ENCODE measurements at regions not wholly inside any gene's neighbourhood (a gene's known extent, or its start where the extent isn't known, plus 50 kb on each side); places are given as distances from the start of the nearest gene placed in this dataset.
A peak's percentile ranks its signal among the peaks of the same experiment; 100 is the strongest.

DNA sequence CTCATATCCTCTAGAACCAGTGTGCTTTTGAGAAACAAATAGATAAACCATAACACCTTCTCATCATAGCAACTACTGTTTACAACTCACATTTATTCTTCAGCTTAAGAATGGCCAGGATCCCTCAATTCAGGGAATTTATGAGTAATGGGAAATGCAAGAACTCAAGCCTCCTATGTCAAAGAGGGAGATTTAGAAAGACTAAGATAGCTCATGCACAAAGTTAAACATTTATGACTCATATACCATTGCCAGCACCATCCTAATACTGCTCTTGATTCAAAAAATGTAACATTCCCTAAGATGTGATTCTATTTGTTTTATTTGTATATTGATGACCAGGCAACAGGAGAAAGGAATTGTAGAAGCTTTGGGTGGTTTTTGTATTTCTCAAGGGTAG, 172.8 kb downstream of the CYP26B1 start:
- Histone ChIP-seq H3K14ac (ENCODE audit: low read length in 2 of 2) (no peak overlapping the region), H3K4me2 (ENCODE audit: low read length, poor library complexity, severe bottlenecking) (no peak overlapping the region), H3K9ac (ENCODE audit: low read length) (peak overlapping the region; percentile 56), H3K27me3 (ENCODE audit: control insufficient read depth in 1 of 2, insufficient read depth in 1 of 2, low read length in 2 of 2) (peaks cover 0 to 14% of the 10 kb centered on the region in 2 experiments), H3K23ac (ENCODE audit: low read length in 2 of 2) (no peak overlapping the region), H2BK5ac (ENCODE audit: low read depth, low read length, poor library complexity, severe bottlenecking) (no peak overlapping the region), H3K27ac (ENCODE audit: low read length, poor library complexity, severe bottlenecking) (no peak overlapping the region), H3K36me3 (ENCODE audit: control insufficient read depth in 1 of 2, insufficient read depth in 2 of 2, low read depth in 1 of 2, low read length in 2 of 2) (no peaks in the 10 kb centered on the region), H2BK120ac (ENCODE audit: low read depth, low read length) (no peak overlapping the region), H3K4me1 (ENCODE audit: control insufficient read depth, insufficient read depth, low read depth, low read length) (no peaks in the 10 kb centered on the region), H4K8ac (ENCODE audit: low read length) (no peak overlapping the region), H2AFZ (ENCODE audit: low read depth, low read length) (no peak overlapping the region), H2BK15ac (ENCODE audit: low read depth, poor library complexity, severe bottlenecking) (no peak overlapping the region), H3K18ac (ENCODE audit: low read depth in 1 of 2, low read length in 2 of 2) (no peak overlapping the region), H3K4ac (ENCODE audit: low read depth in 1 of 2, low read length in 2 of 2) (no peak overlapping the region), H2BK12ac (ENCODE audit: low read length in 2 of 2) (no peak overlapping the region), H2AK5ac (ENCODE audit: low read length, severe bottlenecking) (no peak overlapping the region), H4K91ac (ENCODE audit: low read length) (no peak overlapping the region), H3K4me3 (ENCODE audit: insufficient read depth in 1 of 2, low read depth in 1 of 2, low read length in 2 of 2) (no peak overlapping the region), H3K9me3 (ENCODE audit: control insufficient read depth, low read length) (peaks cover 12% of the 10 kb centered on the region), H3K79me1 (replicated peaks; ENCODE audit: low read length, poor library complexity, severe bottlenecking) (no peaks in the 10 kb centered on the region)
- peak; percentile 13 for DNase-seq

DNA sequence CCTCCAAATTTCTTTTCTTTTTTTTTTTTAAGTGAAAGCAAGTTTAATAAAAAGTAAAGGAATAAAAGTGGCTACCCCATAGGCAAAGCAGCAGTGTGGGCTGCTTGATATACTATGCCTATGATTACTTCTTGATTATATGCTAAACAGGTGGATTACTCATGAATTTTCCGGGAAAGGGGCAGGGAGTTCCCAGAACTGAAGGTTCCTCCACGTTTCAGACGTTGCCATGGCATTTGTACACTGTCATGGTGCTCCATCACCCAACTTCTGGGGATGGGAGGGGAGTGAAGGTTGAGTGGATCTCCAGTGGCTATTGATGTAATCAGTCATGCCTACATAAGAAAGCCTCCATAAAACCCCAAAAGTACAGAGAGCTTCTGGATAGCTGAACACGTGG, 176.2 kb downstream of the CYP26B1 start:
- WGBS: 49% methylated on average over 3 of the region's 4 CpGs
- H3K4me1 ChIP-seq (ENCODE audit: control insufficient read depth, insufficient read depth, low read depth, low read length): no peaks in the 10 kb centered on the region
- no peaks in the 10 kb centered on the region for H3K79me1 ChIP-seq (replicated peaks; ENCODE audit: low read length, poor library complexity, severe bottlenecking)
- no peaks in the 10 kb centered on the region for H3K36me3 ChIP-seq (ENCODE audit: control insufficient read depth in 1 of 2, insufficient read depth in 2 of 2, low read depth in 1 of 2, low read length in 2 of 2)
- no peak overlapping the region for H3K14ac ChIP-seq (ENCODE audit: low read length in 2 of 2)
- H3K4me3 ChIP-seq (ENCODE audit: insufficient read depth in 1 of 2, low read depth in 1 of 2, low read length in 2 of 2): no peak overlapping the region
- H3K4ac ChIP-seq (ENCODE audit: low read depth in 1 of 2, low read length in 2 of 2): no peak overlapping the region
- no peak overlapping the region for H2BK120ac ChIP-seq (ENCODE audit: low read depth, low read length)
- H3K4me2 ChIP-seq (ENCODE audit: low read length, poor library complexity, severe bottlenecking): no peak overlapping the region
- H2AFZ ChIP-seq (ENCODE audit: low read depth, low read length): no peak overlapping the region
- no peak for DNase-seq
- peaks cover 0 to 37% of the 10 kb centered on the region in 2 experiments for H3K27me3 ChIP-seq (ENCODE audit: control insufficient read depth in 1 of 2, insufficient read depth in 1 of 2, low read length in 2 of 2)
- H2AK5ac ChIP-seq (ENCODE audit: low read length, severe bottlenecking): no peak overlapping the region
- H4K8ac ChIP-seq (ENCODE audit: low read length): no peak overlapping the region
- no peak overlapping the region for H3K9ac ChIP-seq (ENCODE audit: low read length)
- H3K27ac ChIP-seq (ENCODE audit: low read length, poor library complexity, severe bottlenecking): no peak overlapping the region
- H4K91ac ChIP-seq (ENCODE audit: low read length): no peak overlapping the region
- H3K9me3 ChIP-seq (ENCODE audit: control insufficient read depth, low read length): no peaks in the 10 kb centered on the region
- H2BK5ac ChIP-seq (ENCODE audit: low read depth, low read length, poor library complexity, severe bottlenecking): no peak overlapping the region
- no peak overlapping the region for H3K23ac ChIP-seq (ENCODE audit: low read length in 2 of 2)
- no peak overlapping the region for H3K18ac ChIP-seq (ENCODE audit: low read depth in 1 of 2, low read length in 2 of 2)
- H2BK15ac ChIP-seq (ENCODE audit: low read depth, poor library complexity, severe bottlenecking): no peak overlapping the region
- H2BK12ac ChIP-seq (ENCODE audit: low read length in 2 of 2): no peak overlapping the region

DNA sequence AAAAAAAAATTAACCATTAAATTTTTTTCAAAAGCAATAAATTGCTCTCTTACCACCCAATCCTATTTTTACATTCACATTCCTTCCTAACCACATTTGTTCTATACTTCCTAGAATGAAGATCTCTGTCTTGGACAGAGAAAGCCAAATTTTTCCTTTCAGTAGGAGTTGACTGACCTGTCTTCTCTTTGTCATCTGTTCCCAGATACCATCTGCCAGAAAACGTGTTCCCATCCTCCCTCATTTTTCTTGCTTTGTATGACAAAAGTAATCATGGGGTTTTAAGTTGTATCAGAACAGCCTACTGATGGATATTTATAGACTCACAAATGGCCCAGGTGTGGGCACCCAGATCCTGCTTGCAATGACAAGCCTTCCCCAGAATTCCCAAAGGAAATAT, 182.1 kb downstream of the CYP26B1 start:
- no CpG with 5 or more reads among the region's 1 CpG for whole genome bisulfite sequencing
- no peak overlapping the region for H3K4me3 ChIP-seq (ENCODE audit: insufficient read depth in 1 of 2, low read depth in 1 of 2, low read length in 2 of 2)
- no peak overlapping the region for H2AFZ ChIP-seq (ENCODE audit: low read depth, low read length)
- no peak overlapping the region for H3K4me2 ChIP-seq (ENCODE audit: low read length, poor library complexity, severe bottlenecking)
- H3K27ac ChIP-seq (ENCODE audit: low read length, poor library complexity, severe bottlenecking): no peak overlapping the region
- H4K8ac ChIP-seq (ENCODE audit: low read length): no peak overlapping the region
- H2BK15ac ChIP-seq (ENCODE audit: low read depth, poor library complexity, severe bottlenecking): no peak overlapping the region
- H3K36me3 ChIP-seq (ENCODE audit: control insufficient read depth in 1 of 2, insufficient read depth in 2 of 2, low read depth in 1 of 2, low read length in 2 of 2): no peaks in the 10 kb centered on the region
- H3K14ac ChIP-seq (ENCODE audit: low read length in 2 of 2): no peak overlapping the region
- H3K9ac ChIP-seq (ENCODE audit: low read length): no peak overlapping the region
- no peaks in the 10 kb centered on the region for H3K79me1 ChIP-seq (replicated peaks; ENCODE audit: low read length, poor library complexity, severe bottlenecking)
- H2BK5ac ChIP-seq (ENCODE audit: low read depth, low read length, poor library complexity, severe bottlenecking): no peak overlapping the region
- DNase-seq: no peak
- H3K27me3 ChIP-seq (ENCODE audit: control insufficient read depth in 1 of 2, insufficient read depth in 1 of 2, low read length in 2 of 2): peaks cover 6 to 68% of the 10 kb centered on the region in 2 experiments
- no peak overlapping the region for H2BK120ac ChIP-seq (ENCODE audit: low read depth, low read length)
- H3K23ac ChIP-seq (ENCODE audit: low read length in 2 of 2): no peak overlapping the region
- no peak overlapping the region for H3K4ac ChIP-seq (ENCODE audit: low read depth in 1 of 2, low read length in 2 of 2)
- no peak overlapping the region for H2AK5ac ChIP-seq (ENCODE audit: low read length, severe bottlenecking)
- H4K91ac ChIP-seq (ENCODE audit: low read length): no peak overlapping the region
- H3K9me3 ChIP-seq (ENCODE audit: control insufficient read depth, low read length): no peaks in the 10 kb centered on the region
- H2BK12ac ChIP-seq (ENCODE audit: low read length in 2 of 2): no peak overlapping the region
- no peaks in the 10 kb centered on the region for H3K4me1 ChIP-seq (ENCODE audit: control insufficient read depth, insufficient read depth, low read depth, low read length)
- no peak overlapping the region for H3K18ac ChIP-seq (ENCODE audit: low read depth in 1 of 2, low read length in 2 of 2)

DNA sequence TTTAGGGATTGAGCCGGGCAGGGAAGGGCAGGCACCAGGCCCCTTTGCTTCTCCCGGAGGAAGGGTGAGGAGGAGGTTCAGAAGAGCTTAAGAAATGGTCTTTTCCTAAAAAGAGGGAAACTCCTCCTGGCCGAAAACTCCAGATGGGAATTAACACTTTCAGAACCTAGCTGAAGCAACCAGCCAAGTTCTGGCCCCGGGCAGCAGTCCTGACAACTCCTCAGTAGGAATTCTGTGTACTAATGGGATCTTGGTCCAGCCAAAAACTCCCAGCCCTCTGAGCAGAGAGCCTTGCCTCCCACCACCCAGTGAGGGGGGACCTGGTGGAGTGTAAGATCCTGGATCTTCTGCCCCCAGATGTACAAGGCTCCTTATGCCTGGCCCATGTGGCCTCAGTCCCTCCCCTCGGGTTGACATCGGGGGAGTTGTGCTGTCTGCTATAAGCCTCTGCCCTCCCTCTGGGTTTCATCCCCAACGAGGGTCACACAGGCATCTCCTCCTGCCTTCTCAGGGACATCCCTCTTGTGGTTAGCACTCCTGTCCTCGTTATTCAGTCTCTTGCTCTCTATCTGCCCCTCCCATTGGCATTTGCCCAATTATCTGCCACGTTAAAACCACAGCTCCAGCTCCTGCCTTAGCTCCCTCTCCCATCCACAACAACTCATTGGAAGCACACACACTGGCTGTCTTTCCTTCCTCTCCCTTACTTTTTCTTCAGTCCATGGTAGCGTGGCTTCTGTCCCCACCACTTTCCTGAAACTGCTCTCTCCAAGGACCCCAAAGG, 184.6 kb downstream of the CYP26B1 start:
- Histone ChIP-seq H2BK15ac (ENCODE audit: low read depth, poor library complexity, severe bottlenecking) (no peak overlapping the region), H3K4me1 (ENCODE audit: control insufficient read depth, insufficient read depth, low read depth, low read length) (no peaks in the 10 kb centered on the region), H3K9me3 (ENCODE audit: control insufficient read depth, low read length) (peaks cover 16% of the 10 kb centered on the region), H2AK5ac (ENCODE audit: low read length, severe bottlenecking) (no peak overlapping the region), H3K79me1 (replicated peaks; ENCODE audit: low read length, poor library complexity, severe bottlenecking) (no peaks in the 10 kb centered on the region), H3K4me2 (ENCODE audit: low read length, poor library complexity, severe bottlenecking) (no peak overlapping the region), H2BK12ac (ENCODE audit: low read length in 2 of 2) (no peak overlapping the region), H2BK120ac (ENCODE audit: low read depth, low read length) (no peak overlapping the region), H3K14ac (ENCODE audit: low read length in 2 of 2) (peak overlapping the region in 1 of 2 experiments; percentile 75), H3K4ac (ENCODE audit: low read depth in 1 of 2, low read length in 2 of 2) (no peak overlapping the region), H4K91ac (ENCODE audit: low read length) (no peak overlapping the region), H3K27ac (ENCODE audit: low read length, poor library complexity, severe bottlenecking) (no peak overlapping the region), H4K8ac (ENCODE audit: low read length) (no peak overlapping the region), H2BK5ac (ENCODE audit: low read depth, low read length, poor library complexity, severe bottlenecking) (no peak overlapping the region), H3K36me3 (ENCODE audit: control insufficient read depth in 1 of 2, insufficient read depth in 2 of 2, low read depth in 1 of 2, low read length in 2 of 2) (no peaks in the 10 kb centered on the region), H3K27me3 (ENCODE audit: control insufficient read depth in 1 of 2, insufficient read depth in 1 of 2, low read length in 2 of 2) (peaks cover 6 to 55% of the 10 kb centered on the region in 2 experiments), H3K18ac (ENCODE audit: low read depth in 1 of 2, low read length in 2 of 2) (no peak overlapping the region), H2AFZ (ENCODE audit: low read depth, low read length) (no peak overlapping the region), H3K9ac (ENCODE audit: low read length) (no peak overlapping the region), H3K4me3 (ENCODE audit: insufficient read depth in 1 of 2, low read depth in 1 of 2, low read length in 2 of 2) (no peak overlapping the region), H3K23ac (ENCODE audit: low read length in 2 of 2) (no peak overlapping the region)
- DNase-seq: no peak
- 64% methylated on average over 10 of the region's 10 CpGs for WGBS

All from mesenchymal stem cell (in vitro differentiated cells and primary cell).